ENCODE measurements at regions not wholly inside any gene's neighbourhood (a gene's known extent, or its start where the extent isn't known, plus 50 kb on each side); places are given as distances from the start of the nearest gene placed in this dataset.

DNA sequence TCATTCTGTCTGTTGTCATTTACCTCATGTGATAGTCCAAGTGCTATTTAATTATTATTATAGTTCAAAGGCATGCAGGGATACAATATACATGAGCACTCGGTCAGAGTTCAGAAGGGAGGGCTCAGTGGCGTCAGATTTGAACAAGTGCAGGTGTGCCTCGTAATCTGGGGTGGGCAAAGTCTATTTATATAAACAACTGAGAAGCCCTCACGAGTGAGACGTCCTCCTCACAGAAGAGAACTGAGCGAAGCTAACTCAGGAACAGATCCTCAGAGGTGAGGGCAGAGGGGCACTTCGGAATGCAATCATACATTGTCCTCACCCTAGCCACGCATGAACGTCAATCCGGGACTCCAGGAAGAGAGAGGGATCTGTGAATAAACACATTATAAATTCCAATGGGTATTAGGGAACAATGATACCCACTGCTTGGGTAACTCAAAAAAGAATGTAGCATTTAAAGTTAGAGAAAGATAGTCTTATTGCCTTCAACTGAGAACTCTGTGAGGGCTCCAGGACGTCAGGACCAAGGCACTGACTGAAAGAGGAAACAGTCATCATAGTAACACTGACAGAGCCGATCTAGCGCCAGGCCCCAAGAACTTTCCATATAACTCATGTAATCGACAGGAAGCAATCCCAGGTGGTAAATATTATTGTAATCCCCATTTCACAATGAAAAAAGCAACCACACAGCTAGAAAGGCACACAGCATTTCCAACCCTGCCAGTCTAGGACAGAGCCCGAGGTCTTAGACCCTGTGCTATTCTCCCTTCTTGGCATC, 127.1 kb upstream of the B3GALT2 start:
- TF ChIP-seq GATA2 (IDR thresholded peaks at IDR 0.05; ENCODE audit: low read depth, low read length): no peak
- no peak for TF ChIP-seq GATA3 (IDR thresholded peaks at IDR 0.05; ENCODE audit: low read depth, low read length)

DNA sequence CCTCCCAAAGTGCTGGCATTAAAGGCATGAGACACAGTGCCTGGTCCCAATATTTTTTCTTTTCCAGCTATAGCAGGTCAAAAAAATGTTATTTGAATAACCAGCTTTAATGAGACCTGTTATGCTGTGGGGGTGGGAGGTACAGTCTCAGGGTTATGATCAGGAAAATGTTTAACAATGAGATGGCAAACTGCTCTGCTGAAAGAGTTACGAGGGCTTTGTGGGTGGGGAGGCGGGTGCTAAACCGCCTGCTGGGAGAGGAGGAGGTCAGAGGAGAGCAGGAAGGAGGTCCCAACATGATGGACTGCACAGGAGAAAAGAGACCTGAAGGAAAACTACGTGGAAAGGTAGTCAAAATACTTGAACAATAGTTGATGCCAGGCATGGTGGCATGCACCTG, 126.0 kb upstream of the B3GALT2 start:
- no peak for TF ChIP-seq GATA2 (IDR thresholded peaks at IDR 0.05; ENCODE audit: low read depth, low read length)
- TF ChIP-seq GATA3 (IDR thresholded peaks at IDR 0.05; ENCODE audit: low read depth, low read length): no peak

DNA sequence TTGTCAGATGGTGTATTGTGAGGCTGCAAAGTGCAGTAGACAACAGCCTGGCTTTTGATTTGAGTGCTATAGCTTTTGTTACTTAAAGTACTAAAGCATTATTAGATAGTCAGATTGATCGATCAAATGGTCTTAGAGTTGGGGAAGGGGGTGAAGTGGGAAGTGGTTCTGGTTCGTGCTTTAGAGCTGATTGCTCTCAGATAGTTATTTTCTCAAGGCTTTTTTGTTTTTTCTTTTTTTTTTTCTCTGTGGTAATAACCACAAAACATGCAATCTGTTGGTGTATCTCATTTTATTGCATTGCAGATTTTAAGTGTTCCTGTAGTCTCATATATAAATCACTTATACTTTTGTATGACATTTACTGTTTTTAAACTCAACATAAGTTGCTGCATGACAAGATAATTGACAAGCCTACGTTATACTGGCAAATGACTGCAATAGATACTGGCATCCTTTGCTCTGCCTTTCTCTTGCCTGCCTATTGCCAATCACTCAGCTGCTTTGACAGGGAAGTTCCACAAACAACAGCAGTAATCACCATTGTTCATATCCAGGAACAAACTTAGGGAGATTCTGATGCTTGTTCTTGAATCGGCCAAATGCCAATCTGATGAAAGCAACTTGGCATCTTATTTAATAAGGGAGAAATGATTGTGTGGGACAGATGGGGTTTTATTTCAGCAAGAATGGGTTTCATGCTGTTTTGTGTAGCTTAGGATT, 125.0 kb upstream of the B3GALT2 start:
- TF ChIP-seq GATA2 (IDR thresholded peaks at IDR 0.05; ENCODE audit: low read depth, low read length): no peak
- TF ChIP-seq GATA3 (IDR thresholded peaks at IDR 0.05; ENCODE audit: low read depth, low read length): no peak

DNA sequence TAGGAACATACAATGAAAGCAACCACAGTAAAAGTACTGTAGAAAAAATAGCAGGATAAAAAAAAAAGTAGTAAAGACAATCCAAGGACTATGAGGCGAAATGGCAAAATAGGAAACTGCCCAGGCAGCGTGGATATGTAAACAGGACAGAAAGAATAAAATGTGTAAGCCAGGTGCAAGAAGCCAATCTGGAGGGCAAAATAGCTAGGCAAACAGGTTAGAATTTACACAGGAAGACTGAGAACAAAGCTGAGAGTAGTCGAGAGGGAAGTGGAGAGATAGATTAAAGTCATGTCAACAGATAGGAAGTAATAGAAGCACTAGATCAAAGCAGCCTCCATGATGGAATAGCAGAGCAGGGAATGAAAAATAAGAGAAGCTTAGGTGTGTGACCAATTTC, 124.2 kb upstream of the B3GALT2 start:
- TF ChIP-seq GATA2 (IDR thresholded peaks at IDR 0.05; ENCODE audit: low read depth, low read length) (no peak), GATA3 (IDR thresholded peaks at IDR 0.05; ENCODE audit: low read depth, low read length) (no peak)

DNA sequence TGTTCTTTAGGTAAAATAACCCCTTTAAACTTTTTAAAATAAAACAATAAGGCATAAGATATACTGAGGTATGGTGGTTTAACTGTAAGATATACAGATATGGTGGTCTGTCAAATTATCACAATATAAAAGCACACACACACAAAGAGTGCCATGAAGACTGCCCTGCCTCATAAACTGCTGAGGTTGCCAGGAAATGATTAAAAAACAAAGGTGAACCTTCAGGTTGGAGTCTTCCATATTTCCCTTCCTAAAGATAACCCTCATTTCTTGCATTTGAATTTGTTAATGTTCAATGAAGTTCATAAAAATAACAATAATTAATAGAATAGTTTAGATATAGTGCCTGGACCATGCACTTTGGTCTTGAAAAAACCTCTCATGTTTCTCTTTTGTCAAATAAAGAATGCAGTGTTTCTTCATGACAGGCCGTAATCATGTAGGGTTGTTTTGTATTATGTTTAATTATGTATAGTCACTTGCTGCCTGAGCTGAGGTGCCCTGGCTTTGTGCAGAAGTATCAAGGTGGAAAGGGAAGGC, 123.6 kb upstream of the B3GALT2 start:
- TF ChIP-seq GATA2 (IDR thresholded peaks at IDR 0.05; ENCODE audit: low read depth, low read length): no peak
- no peak for TF ChIP-seq GATA3 (IDR thresholded peaks at IDR 0.05; ENCODE audit: low read depth, low read length)

DNA sequence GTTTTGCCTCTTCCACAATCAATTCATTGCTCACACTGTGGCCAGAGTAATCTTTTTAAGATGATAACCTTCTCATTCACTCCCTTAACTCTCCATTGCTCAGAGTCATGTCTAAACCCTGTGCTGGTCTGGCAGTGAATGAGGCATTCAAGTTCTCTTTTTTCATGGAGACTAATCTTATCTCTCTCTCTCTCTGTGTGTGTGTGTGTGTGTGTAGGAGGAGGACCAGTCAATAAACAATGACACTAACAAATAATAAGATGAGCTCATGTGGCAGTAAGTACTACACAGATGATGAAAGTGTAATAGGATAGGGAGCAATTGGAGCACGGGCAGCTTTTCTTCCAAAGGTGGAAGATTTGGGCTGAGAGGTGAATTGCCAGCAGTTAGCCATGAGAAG, 122.0 kb upstream of the B3GALT2 start:
- no peak for TF ChIP-seq GATA2 (IDR thresholded peaks at IDR 0.05; ENCODE audit: low read depth, low read length)
- no peak for TF ChIP-seq GATA3 (IDR thresholded peaks at IDR 0.05; ENCODE audit: low read depth, low read length)

DNA sequence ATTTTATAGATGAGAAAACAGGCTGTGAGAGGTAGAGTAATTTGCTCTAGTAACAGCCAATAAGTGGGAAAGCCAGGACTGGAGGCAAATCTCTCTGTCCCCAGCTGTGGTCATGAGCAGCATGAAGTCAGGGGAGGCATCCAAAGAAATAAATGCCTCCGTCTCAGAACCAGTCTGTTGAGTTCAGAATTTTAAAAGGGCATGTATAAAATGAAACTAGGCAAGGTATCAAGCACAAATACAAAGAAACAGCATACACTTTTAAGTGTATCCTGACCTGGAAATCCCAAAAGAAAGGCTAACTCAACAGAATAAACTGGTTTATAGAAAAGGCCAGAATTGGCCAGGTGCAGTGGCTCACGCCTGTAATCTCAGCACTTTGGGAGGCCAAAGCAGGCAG, 120.0 kb upstream of the B3GALT2 start:
- no peak for TF ChIP-seq GATA2 (IDR thresholded peaks at IDR 0.05; ENCODE audit: low read depth, low read length)
- no peak for TF ChIP-seq GATA3 (IDR thresholded peaks at IDR 0.05; ENCODE audit: low read depth, low read length)
